ENCODE measurements at regions not wholly inside any gene's neighbourhood (a gene's known extent, or its start where the extent isn't known, plus 50 kb on each side); places are given as distances from the start of the nearest gene placed in this dataset.
"Not testable (repeated sequence)": the region's sequence is repeated elsewhere in the genome, so short reads cannot be mapped to it uniquely, and the experiment has no call there.

DNA sequence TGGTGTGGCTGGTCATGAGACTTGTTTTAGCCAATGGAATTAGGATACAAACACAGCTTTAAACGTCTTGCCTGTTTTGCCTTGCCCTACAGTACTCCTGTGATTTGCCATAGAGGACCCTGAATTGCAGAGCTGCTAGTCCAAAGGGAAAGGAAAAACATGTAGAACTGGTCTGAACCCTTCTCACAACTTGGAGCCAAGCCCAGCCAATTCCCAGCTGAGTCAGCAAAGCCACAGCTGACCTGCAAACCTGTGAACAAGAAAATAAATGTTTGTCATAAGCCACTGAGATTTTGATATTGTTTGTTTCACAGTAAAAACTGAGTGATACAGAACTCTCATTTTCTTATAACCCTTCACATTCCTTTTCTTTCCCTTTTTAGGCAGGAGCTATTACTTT is 360.5 kb upstream of the API5 start:
- no peaks in the 10 kb centered on the region for H3K36me3 ChIP-seq (ENCODE audit: control insufficient read depth, insufficient read depth, low read length)
- no peaks in the 10 kb centered on the region for H3K4me1 ChIP-seq (ENCODE audit: control insufficient read depth, insufficient read depth, low read length)
- no peak overlapping the region for H3K27ac ChIP-seq (ENCODE audit: low read depth, low read length)
- H3K27me3 ChIP-seq (ENCODE audit: control insufficient read depth, insufficient read depth, low read length): no peaks in the 10 kb centered on the region
- H3K9ac ChIP-seq (ENCODE audit: low read length): no peak overlapping the region
- no peak overlapping the region for H3K4me3 ChIP-seq (ENCODE audit: low read length)

DNA sequence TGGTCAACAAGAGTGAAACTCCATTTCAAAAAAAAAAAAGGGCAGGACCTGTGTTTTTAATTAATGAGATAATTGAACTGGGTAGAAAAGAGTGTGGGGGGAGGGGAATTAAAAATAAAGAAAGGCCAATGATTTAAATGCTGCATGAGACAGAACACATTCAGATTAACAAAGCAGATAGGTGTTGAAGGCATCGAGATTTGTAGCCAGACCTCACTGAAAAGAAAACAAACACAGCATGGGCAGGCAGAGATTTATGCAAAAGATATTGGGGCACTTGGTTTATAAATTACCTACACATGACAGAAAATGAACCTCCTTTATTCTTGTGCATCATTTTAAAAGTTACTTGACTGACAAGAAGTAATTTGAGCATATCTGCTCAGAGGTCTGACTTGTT is 354.0 kb upstream of the API5 start:
- H3K4me3 ChIP-seq (ENCODE audit: low read length): no peak overlapping the region
- H3K36me3 ChIP-seq (ENCODE audit: control insufficient read depth, insufficient read depth, low read length): no peaks in the 10 kb centered on the region
- no peak overlapping the region for H3K27ac ChIP-seq (ENCODE audit: low read depth, low read length)

DNA sequence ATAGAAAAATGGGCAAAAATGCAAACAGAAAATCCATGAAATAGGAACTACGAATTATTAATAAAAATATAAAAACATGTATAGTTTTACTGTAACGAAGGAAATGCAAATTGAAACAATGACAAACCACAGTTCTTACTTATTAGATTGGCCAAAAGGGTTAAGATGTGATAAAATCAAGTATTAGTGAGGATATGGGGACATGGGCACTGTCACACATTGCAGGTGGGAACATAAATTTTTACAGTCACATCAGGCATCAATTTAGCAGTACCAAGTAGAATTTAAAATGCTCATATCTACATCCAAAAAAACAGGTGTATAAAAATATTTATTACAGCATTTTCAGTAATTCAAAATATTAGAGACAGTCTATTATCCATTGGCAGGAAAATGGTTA is 353.2 kb upstream of the API5 start:
- H3K36me3 ChIP-seq (ENCODE audit: control insufficient read depth, insufficient read depth, low read length): no peaks in the 10 kb centered on the region
- no peaks in the 10 kb centered on the region for H3K4me1 ChIP-seq (ENCODE audit: control insufficient read depth, insufficient read depth, low read length)
- H3K4me3 ChIP-seq (ENCODE audit: low read length): no peak overlapping the region
- H3K27ac ChIP-seq (ENCODE audit: low read depth, low read length): no peak overlapping the region
- H3K27me3 ChIP-seq (ENCODE audit: control insufficient read depth, insufficient read depth, low read length): no peaks in the 10 kb centered on the region
- H3K9ac ChIP-seq (ENCODE audit: low read length): no peak overlapping the region

More for the DNA sequence above, 354.0 kb upstream of the API5 start:
- no peak overlapping the region for H3K9ac ChIP-seq (ENCODE audit: low read length)
- H3K27me3 ChIP-seq (ENCODE audit: control insufficient read depth, insufficient read depth, low read length): no peaks in the 10 kb centered on the region
- H3K4me1 ChIP-seq (ENCODE audit: control insufficient read depth, insufficient read depth, low read length): no peaks in the 10 kb centered on the region

- Histone ChIP-seq H3K27me3 (ENCODE audit: control insufficient read depth, insufficient read depth, low read length) (no peaks in the 10 kb centered on the region), H3K27ac (ENCODE audit: low read depth, low read length) (no peak overlapping the region), H3K4me3 (ENCODE audit: low read length) (no peak overlapping the region), H3K9ac (ENCODE audit: low read length) (no peak overlapping the region), H3K36me3 (ENCODE audit: control insufficient read depth, insufficient read depth, low read length) (no peaks in the 10 kb centered on the region), H3K4me1 (ENCODE audit: control insufficient read depth, insufficient read depth, low read length) (no peaks in the 10 kb centered on the region)
Measured at GRCh38 chr11:42960521-42961088, 351.2 kb upstream of the API5 start.

DNA sequence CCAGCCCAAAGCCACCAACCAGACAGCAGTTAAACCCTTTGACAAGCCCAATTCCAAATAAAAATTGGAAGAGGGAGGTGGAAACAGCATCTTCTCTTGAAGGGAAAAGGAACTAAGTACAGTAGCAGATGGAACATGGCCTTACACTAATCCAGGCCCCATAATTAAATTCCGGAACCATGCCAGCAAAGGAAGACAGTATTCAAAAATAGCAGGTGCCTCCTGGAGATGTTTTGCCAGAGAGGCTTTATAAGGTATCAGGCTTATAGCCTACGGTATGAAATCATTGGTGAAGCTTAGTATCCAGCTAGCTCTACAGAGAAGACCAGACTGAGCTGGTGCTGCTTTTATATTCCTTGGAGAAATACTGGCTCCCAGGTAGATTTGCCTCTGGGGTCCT is 344.1 kb upstream of the API5 start:
- no peaks in the 10 kb centered on the region for H3K27me3 ChIP-seq (ENCODE audit: control insufficient read depth, insufficient read depth, low read length)
- H3K4me1 ChIP-seq (ENCODE audit: control insufficient read depth, insufficient read depth, low read length): no peaks in the 10 kb centered on the region
- H3K36me3 ChIP-seq (ENCODE audit: control insufficient read depth, insufficient read depth, low read length): no peaks in the 10 kb centered on the region
- no peak overlapping the region for H3K4me3 ChIP-seq (ENCODE audit: low read length)
- no peak overlapping the region for H3K9ac ChIP-seq (ENCODE audit: low read length)
- no peak overlapping the region for H3K27ac ChIP-seq (ENCODE audit: low read depth, low read length)

- Histone ChIP-seq H3K27ac (ENCODE audit: low read depth, low read length) (no peak overlapping the region), H3K4me3 (ENCODE audit: low read length) (no peak overlapping the region), H3K36me3 (ENCODE audit: control insufficient read depth, insufficient read depth, low read length) (no peaks in the 10 kb centered on the region), H3K27me3 (ENCODE audit: control insufficient read depth, insufficient read depth, low read length) (no peaks in the 10 kb centered on the region), H3K4me1 (ENCODE audit: control insufficient read depth, insufficient read depth, low read length) (no peaks in the 10 kb centered on the region), H3K9ac (ENCODE audit: low read length) (no peak overlapping the region)
Measured at GRCh38 chr11:42972741-42973140, 339.1 kb upstream of the API5 start.

- Histone ChIP-seq H3K27ac (ENCODE audit: low read depth, low read length) (no peak overlapping the region), H3K36me3 (ENCODE audit: control insufficient read depth, insufficient read depth, low read length) (no peaks in the 10 kb centered on the region), H3K4me1 (ENCODE audit: control insufficient read depth, insufficient read depth, low read length) (no peaks in the 10 kb centered on the region), H3K9ac (ENCODE audit: low read length) (no peak overlapping the region), H3K4me3 (ENCODE audit: low read length) (no peak overlapping the region), H3K27me3 (ENCODE audit: control insufficient read depth, insufficient read depth, low read length) (no peaks in the 10 kb centered on the region)
Measured at GRCh38 chr11:42974510-42975179, 337.2 kb upstream of the API5 start.

DNA sequence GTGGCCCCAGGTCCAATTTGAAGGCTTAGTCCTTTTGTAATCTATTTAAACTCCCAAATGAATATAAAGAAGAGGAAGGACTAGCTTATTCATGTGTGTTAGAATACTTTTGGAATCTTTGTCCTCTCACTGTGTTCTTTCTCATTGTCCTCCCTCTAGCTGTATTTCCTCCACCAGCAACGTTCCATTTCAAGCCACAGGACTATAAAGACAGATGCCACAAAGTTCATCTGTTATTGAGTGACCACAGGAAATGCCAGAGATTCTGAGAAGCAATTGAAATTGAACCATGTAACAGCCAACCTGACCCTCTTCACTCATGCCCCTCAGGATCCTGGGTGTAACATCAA is 336.6 kb upstream of the API5 start:
- Histone ChIP-seq H3K27me3 (ENCODE audit: control insufficient read depth, insufficient read depth, low read length) (no peaks in the 10 kb centered on the region), H3K36me3 (ENCODE audit: control insufficient read depth, insufficient read depth, low read length) (no peaks in the 10 kb centered on the region), H3K27ac (ENCODE audit: low read depth, low read length) (no peak overlapping the region), H3K9ac (ENCODE audit: low read length) (no peak overlapping the region), H3K4me1 (ENCODE audit: control insufficient read depth, insufficient read depth, low read length) (no peaks in the 10 kb centered on the region), H3K4me3 (ENCODE audit: low read length) (no peak overlapping the region)

GRCh38 chr11:42976636-42977217 is 335.1 kb upstream of the API5 start:
- Histone ChIP-seq H3K4me1 (ENCODE audit: control insufficient read depth, insufficient read depth, low read length) (no peaks in the 10 kb centered on the region), H3K27me3 (ENCODE audit: control insufficient read depth, insufficient read depth, low read length) (no peaks in the 10 kb centered on the region), H3K9ac (ENCODE audit: low read length) (no peak overlapping the region), H3K27ac (ENCODE audit: low read depth, low read length) (no peak overlapping the region), H3K36me3 (ENCODE audit: control insufficient read depth, insufficient read depth, low read length) (no peaks in the 10 kb centered on the region), H3K4me3 (ENCODE audit: low read length) (no peak overlapping the region)

GRCh38 chr11:42992594-42992993 is 319.2 kb upstream of the API5 start:
- Histone ChIP-seq H3K4me1 (ENCODE audit: control insufficient read depth, insufficient read depth, low read length) (no peaks in the 10 kb centered on the region), H3K9ac (ENCODE audit: low read length) (no peak overlapping the region), H3K27me3 (ENCODE audit: control insufficient read depth, insufficient read depth, low read length) (no peaks in the 10 kb centered on the region), H3K36me3 (ENCODE audit: control insufficient read depth, insufficient read depth, low read length) (no peaks in the 10 kb centered on the region), H3K27ac (ENCODE audit: low read depth, low read length) (no peak overlapping the region), H3K4me3 (ENCODE audit: low read length) (no peak overlapping the region)

- Histone ChIP-seq H3K4me3 (ENCODE audit: low read length) (no peak overlapping the region), H3K36me3 (ENCODE audit: control insufficient read depth, insufficient read depth, low read length) (no peaks in the 10 kb centered on the region), H3K4me1 (ENCODE audit: control insufficient read depth, insufficient read depth, low read length) (no peaks in the 10 kb centered on the region), H3K27me3 (ENCODE audit: control insufficient read depth, insufficient read depth, low read length) (no peaks in the 10 kb centered on the region), H3K9ac (ENCODE audit: low read length) (no peak overlapping the region), H3K27ac (ENCODE audit: low read depth, low read length) (no peak overlapping the region)
Measured at GRCh38 chr11:42996421-42997307, 315.1 kb upstream of the API5 start.

- not testable (repeated sequence) for H3K27me3 ChIP-seq (ENCODE audit: control insufficient read depth, insufficient read depth, low read length); H3K36me3 ChIP-seq (ENCODE audit: control insufficient read depth, insufficient read depth, low read length); H3K4me3 ChIP-seq (ENCODE audit: low read length); H3K4me1 ChIP-seq (ENCODE audit: control insufficient read depth, insufficient read depth, low read length); H3K27ac ChIP-seq (ENCODE audit: low read depth, low read length); H3K9ac ChIP-seq (ENCODE audit: low read length)
Measured at GRCh38 chr11:43004879-43005278, 306.9 kb upstream of the API5 start.

All from rectal smooth muscle tissue (tissue), 1 donor.